ENCODE measurements at regions not wholly inside any gene's neighbourhood (a gene's known extent, or its start where the extent isn't known, plus 50 kb on each side); places are given as distances from the start of the nearest gene placed in this dataset.

GRCh38 chr2:19711470-19712372 is 190.1 kb downstream of the TTC32 start:
- peak; percentile 15 for DNase-seq

- no peak for DNase-seq
Measured at GRCh38 chr2:19710230-19710629, 191.6 kb downstream of the TTC32 start.

- DNase-seq: no peak
Measured at GRCh38 chr2:19709553-19709952, 192.2 kb downstream of the TTC32 start.

- no peak for DNase-seq
Measured at GRCh38 chr2:19708776-19709175, 193.0 kb downstream of the TTC32 start.

- DNase-seq: no peak
Measured at GRCh38 chr2:19706332-19706731, 195.5 kb downstream of the TTC32 start.

GRCh38 chr2:19702267-19702666 is 199.5 kb downstream of the TTC32 start:
- no peak for DNase-seq

- DNase-seq: no peak
Measured at GRCh38 chr2:19700861-19701585, 200.8 kb downstream of the TTC32 start.

- no peak for DNase-seq
Measured at GRCh38 chr2:19697131-19697530, 204.7 kb downstream of the TTC32 start.

GRCh38 chr2:19695706-19696105 is 206.1 kb downstream of the TTC32 start:
- DNase-seq: no peak

GRCh38 chr2:19691892-19692291 is 209.9 kb downstream of the TTC32 start:
- no peak for DNase-seq

GRCh38 chr2:19690429-19690828 is 211.4 kb downstream of the TTC32 start:
- no peak for DNase-seq

GRCh38 chr2:19689646-19690168 is 212.1 kb downstream of the TTC32 start:
- no peak for DNase-seq

GRCh38 chr2:19688059-19688458 is 213.7 kb downstream of the TTC32 start:
- DNase-seq: no peak

- no peak for DNase-seq
Measured at GRCh38 chr2:19687017-19687659, 214.6 kb downstream of the TTC32 start.

- DNase-seq: no peak
Measured at GRCh38 chr2:19686439-19686838, 215.3 kb downstream of the TTC32 start.

GRCh38 chr2:19685731-19686130 is 216.1 kb downstream of the TTC32 start:
- DNase-seq: no peak

GRCh38 chr2:19684516-19684915 is 217.3 kb downstream of the TTC32 start:
- no peak for DNase-seq

GRCh38 chr2:19683556-19683955 is 218.2 kb downstream of the TTC32 start:
- no peak for DNase-seq

- DNase-seq: no peak
Measured at GRCh38 chr2:19682493-19682892, 219.3 kb downstream of the TTC32 start.

GRCh38 chr2:19677825-19678518 is 223.8 kb downstream of the TTC32 start:
- DNase-seq: no peak

GRCh38 chr2:19677215-19677777 is 224.5 kb downstream of the TTC32 start:
- no peak for DNase-seq

GRCh38 chr2:19676770-19677169 is 225.0 kb downstream of the TTC32 start:
- DNase-seq: no peak
